H9 (cell line): ENCODE measurements at regions not wholly inside any gene's neighbourhood (a gene's known extent, or its start where the extent isn't known, plus 50 kb on each side); places are given as distances from the start of the nearest gene placed in this dataset.

ENCODE experiments used
- DNase-seq: peaks from one replicate; pipeline ENCODE4 v3.0.0-alpha.2; 2017
- H2AFZ ChIP-seq: one replicate; pipeline ENCODE4 v1.6.1; 2013; ENCODE audit warnings: mild to moderate bottlenecking, low read length, control low read depth, moderate library complexity
- H2AK5ac ChIP-seq: 2 replicates; pipeline ENCODE4 v1.6.1; 2013; ENCODE audit warnings: low read length, control low read depth, mixed read lengths; ENCODE audit not compliant: insufficient read length
- H2BK120ac ChIP-seq: one replicate; pipeline ENCODE4 v1.6.1; 2013; ENCODE audit warnings: low read depth, mild to moderate bottlenecking, low read length, control low read depth, inconsistent platforms; ENCODE audit not compliant: poor library complexity, severe bottlenecking
- H2BK12ac ChIP-seq: 2 replicates; pipeline ENCODE4 v1.6.1; 2013; ENCODE audit warnings: low read length, control low read depth, mixed read lengths, low read depth; ENCODE audit not compliant: insufficient read length
- H2BK15ac ChIP-seq: 2 replicates; pipeline ENCODE4 v1.6.1; 2013; ENCODE audit warnings: low read depth, low read length, control low read depth
- H2BK20ac ChIP-seq: one replicate; pipeline ENCODE4 v1.6.1; 2013; ENCODE audit warnings: low read depth, mild to moderate bottlenecking, low read length, control low read depth, inconsistent platforms; ENCODE audit not compliant: poor library complexity, severe bottlenecking
- H2BK5ac ChIP-seq: 2 replicates; pipeline ENCODE4 v1.6.1; 2013; ENCODE audit warnings: low read length, control low read depth, mixed read lengths; ENCODE audit not compliant: insufficient read length
- H3K14ac ChIP-seq: 2 replicates; pipeline ENCODE4 v1.6.1; 2013; ENCODE audit warnings: low read length, control low read depth; ENCODE audit not compliant: insufficient read depth
- H3K18ac ChIP-seq: 2 replicates; pipeline ENCODE4 v1.6.1; 2013; ENCODE audit warnings: low read depth, mild to moderate bottlenecking, mixed read lengths, low read length, control low read depth; ENCODE audit not compliant: insufficient read length
- H3K23ac ChIP-seq: 2 replicates; pipeline ENCODE4 v1.6.1; 2013; ENCODE audit warnings: low read length, control low read depth, mixed read lengths, low read depth; ENCODE audit not compliant: insufficient read length
- H3K23me2 ChIP-seq: 2 replicates; pipeline ENCODE4 v1.6.1; 2013; ENCODE audit warnings: low read depth, mild to moderate bottlenecking, mixed read lengths, low read length, control low read depth; ENCODE audit not compliant: insufficient read length, poor library complexity, severe bottlenecking
- H3K27ac ChIP-seq: 2 replicates; pipeline ENCODE4 v1.5.1; 2013; ENCODE audit warnings: low read length, control low read depth, mixed read lengths, low read depth; ENCODE audit not compliant: insufficient read length
- H3K27me3 ChIP-seq: 2 replicates; pipeline ENCODE4 v1.6.1; 2013; ENCODE audit warnings: low read length, control low read depth, inconsistent platforms; ENCODE audit not compliant: insufficient read depth
- H3K4ac ChIP-seq: 2 replicates; pipeline ENCODE4 v1.6.1; 2013; ENCODE audit warnings: low read depth, mild to moderate bottlenecking, control low read depth, inconsistent platforms, low read length, moderate library complexity
- H3K4me1 ChIP-seq: 2 replicates; pipeline ENCODE4 v1.6.1; 2013; ENCODE audit warnings: low read length, control low read depth, inconsistent platforms; ENCODE audit not compliant: insufficient read depth
- H3K4me2 ChIP-seq: 2 replicates; pipeline ENCODE4 v1.6.1; 2013; ENCODE audit warnings: low read length, control low read depth, mixed read lengths; ENCODE audit not compliant: insufficient read length, insufficient read depth
- H3K56ac ChIP-seq: 2 replicates; pipeline ENCODE4 v1.6.1; 2013; ENCODE audit warnings: low read depth, mild to moderate bottlenecking, mixed read lengths, low read length, control low read depth; ENCODE audit not compliant: insufficient read length
- H3K79me1 ChIP-seq: 2 replicates; pipeline ENCODE4 v1.6.1; 2013; ENCODE audit warnings: low read depth, mild to moderate bottlenecking, moderate library complexity, low read length, control low read depth, inconsistent platforms; ENCODE audit not compliant: insufficient read depth, poor library complexity, severe bottlenecking
- H3K79me2 ChIP-seq: 2 replicates; pipeline ENCODE4 v1.6.1; 2013; ENCODE audit warnings: low read length, control low read depth, inconsistent platforms; ENCODE audit not compliant: insufficient read depth
- H3K9ac ChIP-seq: 2 replicates; pipeline ENCODE4 v1.6.1; 2013; ENCODE audit warnings: low read length, control low read depth, mixed read lengths; ENCODE audit not compliant: insufficient read length; ENCODE audit errors: extremely low read depth
- H3K9me3 ChIP-seq: one replicate; pipeline ENCODE4 v1.6.1; 2013; ENCODE audit warnings: low read depth, low read length, inconsistent platforms; ENCODE audit not compliant: control insufficient read depth
- H3T11ph ChIP-seq: one replicate; pipeline ENCODE4 v1.6.1; 2013; ENCODE audit warnings: mild to moderate bottlenecking, low read length, control low read depth, inconsistent platforms
- H4K20me1 ChIP-seq: one replicate; pipeline ENCODE4 v1.6.1; 2013; ENCODE audit not compliant: control insufficient read depth, insufficient read length, insufficient read depth
- H4K5ac ChIP-seq: 2 replicates; pipeline ENCODE4 v1.6.1; 2013; ENCODE audit warnings: low read depth, mild to moderate bottlenecking, mixed read lengths, low read length, control low read depth; ENCODE audit not compliant: insufficient read length
- H4K8ac ChIP-seq: replicated peaks from 2 replicates; pipeline ENCODE4 v1.6.1; 2013; ENCODE audit warnings: low read length, control low read depth, mixed read lengths, low read depth; ENCODE audit not compliant: insufficient read length
- H4K91ac ChIP-seq: 2 replicates; pipeline ENCODE4 v1.6.1; 2013; ENCODE audit warnings: low read depth, mild to moderate bottlenecking, moderate library complexity, mixed read lengths, low read length, control low read depth; ENCODE audit not compliant: insufficient read length
- H3K27ac Mint-ChIP-seq, 3 experiments: 2 replicates in 2 of 3; 3 replicates in 1 of 3; pipeline ENCODE4 v1.8.0; 2020 to 2021; ENCODE audit warnings: mixed read lengths in 3 of 3, mild to moderate bottlenecking in 1 of 3, moderate library complexity in 1 of 3
- H3K27me3 Mint-ChIP-seq: 2 replicates; pipeline ENCODE4 v1.8.0; 2021; ENCODE audit warnings: low read depth, mild to moderate bottlenecking, moderate library complexity, mixed read lengths
- H3K36me3 Mint-ChIP-seq, 3 experiments: 2 replicates in 2 of 3; 3 replicates in 1 of 3; pipeline ENCODE4 v1.8.0; 2020 to 2021; ENCODE audit warnings: low read depth in 3 of 3, mixed read lengths in 3 of 3; ENCODE audit not compliant: insufficient read depth in 1 of 3
- H3K4me1 Mint-ChIP-seq, 2 experiments: 2 replicates each; pipeline ENCODE4 v1.8.0; 2020; ENCODE audit warnings: mixed read lengths in 2 of 2
- H3K4me3 Mint-ChIP-seq, 2 experiments: 2 replicates in 1 of 2; 3 replicates in 1 of 2; pipeline ENCODE4 v1.8.0; 2020 to 2021; ENCODE audit warnings: mild to moderate bottlenecking in 2 of 2, mixed read lengths in 2 of 2, moderate library complexity in 1 of 2
- H3K9me3 Mint-ChIP-seq, 2 experiments: 2 replicates in 1 of 2; 3 replicates in 1 of 2; pipeline ENCODE4 v1.8.0; 2020; ENCODE audit warnings: mild to moderate bottlenecking in 2 of 2, mixed read lengths in 2 of 2, moderate library complexity in 1 of 2
- WGBS: extraction: QIAGEN DNeasy Blood & Tissue Kit; methylation state at CpG from one replicate; pipeline ENCODE4 v1.1.7; 2013; ENCODE audit warnings: missing lambda C conversion rate, low lambda C conversion rate, mixed read lengths; ENCODE audit not compliant: insufficient read length; ENCODE audit errors: extremely low coverage; 5-methylcytosine and 5-hydroxymethylcytosine counted together
- TF ChIP-seq, protein P1 (sequence below): fragments of 200-600 bp; sonication (generic); conservative IDR thresholded peaks from 3 replicates; pipeline ENCODE4 v1.8.0; 2021; ENCODE audit warnings: antibody characterized with exemption, mild to moderate bottlenecking

DNA sequence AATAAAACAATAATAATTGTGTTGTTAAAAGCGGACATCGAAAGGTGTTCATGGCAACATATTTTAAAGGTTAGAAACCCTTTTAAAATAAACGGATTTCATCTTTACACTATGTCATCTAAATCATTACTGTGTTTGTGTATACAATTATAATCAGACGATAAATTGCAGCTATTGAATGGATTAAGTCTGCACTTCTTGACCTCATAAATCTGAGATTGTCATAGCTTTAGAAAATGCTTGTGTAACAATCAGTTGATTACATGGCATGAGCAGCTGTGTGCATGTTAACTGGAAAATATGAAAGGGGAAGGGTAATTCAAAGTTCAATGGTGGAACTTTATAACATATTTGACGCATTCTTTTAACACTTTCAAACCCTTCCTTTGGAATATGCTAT, 152.4 kb upstream of the MDFIC2 start:
- TF ChIP-seq, protein P1, sequence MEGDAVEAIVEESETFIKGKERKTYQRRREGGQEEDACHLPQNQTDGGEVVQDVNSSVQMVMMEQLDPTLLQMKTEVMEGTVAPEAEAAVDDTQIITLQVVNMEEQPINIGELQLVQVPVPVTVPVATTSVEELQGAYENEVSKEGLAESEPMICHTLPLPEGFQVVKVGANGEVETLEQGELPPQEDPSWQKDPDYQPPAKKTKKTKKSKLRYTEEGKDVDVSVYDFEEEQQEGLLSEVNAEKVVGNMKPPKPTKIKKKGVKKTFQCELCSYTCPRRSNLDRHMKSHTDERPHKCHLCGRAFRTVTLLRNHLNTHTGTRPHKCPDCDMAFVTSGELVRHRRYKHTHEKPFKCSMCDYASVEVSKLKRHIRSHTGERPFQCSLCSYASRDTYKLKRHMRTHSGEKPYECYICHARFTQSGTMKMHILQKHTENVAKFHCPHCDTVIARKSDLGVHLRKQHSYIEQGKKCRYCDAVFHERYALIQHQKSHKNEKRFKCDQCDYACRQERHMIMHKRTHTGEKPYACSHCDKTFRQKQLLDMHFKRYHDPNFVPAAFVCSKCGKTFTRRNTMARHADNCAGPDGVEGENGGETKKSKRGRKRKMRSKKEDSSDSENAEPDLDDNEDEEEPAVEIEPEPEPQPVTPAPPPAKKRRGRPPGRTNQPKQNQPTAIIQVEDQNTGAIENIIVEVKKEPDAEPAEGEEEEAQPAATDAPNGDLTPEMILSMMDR, result no peak
- peaks cover 13 to 16% of the 10 kb centered on the region in 2 experiments for H3K9me3 Mint-ChIP-seq
- no peak overlapping the region for H2BK12ac ChIP-seq
- no peak overlapping the region for H3K18ac ChIP-seq
- H3K4me2 ChIP-seq, result no peak overlapping the region
- H3K27me3 Mint-ChIP-seq, result no peaks in the 10 kb centered on the region; the same call in 1 of the 2 replicates
- H3K27ac ChIP-seq, result no peak overlapping the region
- DNase-seq, result no peak
- no peak overlapping the region for H3K23ac ChIP-seq
- H4K8ac ChIP-seq, result no peak overlapping the region
- no peak overlapping the region for H2AK5ac ChIP-seq
- no peak overlapping the region for H2BK15ac ChIP-seq
- H4K91ac ChIP-seq, result no peak overlapping the region
- no peak overlapping the region for H3K14ac ChIP-seq
- no peaks in the 10 kb centered on the region for H3K23me2 ChIP-seq
- H3K4me3 Mint-ChIP-seq, result no peak overlapping the region
- H3K79me2 ChIP-seq, result no peaks in the 10 kb centered on the region
- H3K27ac Mint-ChIP-seq, result no peak overlapping the region
- WGBS, result no CpG with 5 or more reads among the region's 5 CpGs
- no peak overlapping the region for H2BK20ac ChIP-seq
- no peak overlapping the region for H3K9ac ChIP-seq
- no peak overlapping the region for H3K56ac ChIP-seq
- H3K36me3 Mint-ChIP-seq, result peaks cover 2 to 17% (median 9%) of the 10 kb centered on the region in 3 experiments; a peak in 5 of 7 replicates
- no peak overlapping the region for H3K4ac ChIP-seq
- no peaks in the 10 kb centered on the region for H3K4me1 Mint-ChIP-seq
- H2AFZ ChIP-seq, result no peak overlapping the region
- H2BK5ac ChIP-seq, result no peak overlapping the region
- no peaks in the 10 kb centered on the region for H3K79me1 ChIP-seq
- H3K4me1 ChIP-seq, result no peaks in the 10 kb centered on the region
- H3T11ph ChIP-seq, result no peak overlapping the region
- no peaks in the 10 kb centered on the region for H3K9me3 ChIP-seq
- no peaks in the 10 kb centered on the region for H3K27me3 ChIP-seq
- no peak overlapping the region for H4K5ac ChIP-seq
- no peak overlapping the region for H2BK120ac ChIP-seq
- no peaks in the 10 kb centered on the region for H4K20me1 ChIP-seq
